ENCODE measurements at regions not wholly inside any gene's neighbourhood (a gene's known extent, or its start where the extent isn't known, plus 50 kb on each side); places are given as distances from the start of the nearest gene placed in this dataset.

- no peak for DNase-seq
These were observed 153.8 kb upstream of the E2F8 start for GRCh38 chr11:19394525-19395016.

- DNase-seq = no peak
These were observed 153.2 kb upstream of the E2F8 start for GRCh38 chr11:19393941-19394340.

DNA sequence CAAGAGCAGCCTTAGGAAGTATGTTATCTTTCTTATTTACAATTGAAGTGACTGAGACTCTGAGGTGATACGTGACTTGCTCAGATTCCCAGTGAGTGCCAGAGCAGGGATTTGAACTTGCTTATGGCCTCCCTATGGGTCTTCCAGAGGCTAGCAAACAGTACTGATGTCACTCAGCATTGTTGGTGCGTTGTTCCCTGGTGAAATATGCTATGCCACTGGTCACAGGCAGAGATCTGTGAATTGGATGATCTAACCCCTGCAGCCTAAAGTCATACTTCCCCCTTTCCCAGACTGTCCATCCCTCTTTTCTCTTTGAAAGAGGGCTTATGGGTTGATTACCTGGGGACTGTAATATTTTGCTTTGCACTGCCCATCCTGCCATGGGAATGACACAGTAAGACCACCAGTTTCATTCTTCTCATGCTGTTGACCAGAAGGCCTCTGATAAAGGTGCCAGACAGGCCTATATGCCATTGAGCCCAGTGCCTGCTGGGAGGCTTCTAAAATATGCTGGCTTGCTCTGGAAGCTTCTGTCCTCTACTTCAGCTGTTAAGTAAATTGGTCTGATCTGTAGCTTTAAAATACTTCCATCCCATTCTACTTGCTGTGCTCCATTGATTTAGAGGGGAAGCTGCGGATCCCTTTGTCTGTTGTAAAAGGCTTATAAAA, 152.2 kb upstream of the E2F8 start:
- no peak for DNase-seq

- DNase-seq = no peak
These were observed 151.6 kb upstream of the E2F8 start for GRCh38 chr11:19392321-19392720.

DNA sequence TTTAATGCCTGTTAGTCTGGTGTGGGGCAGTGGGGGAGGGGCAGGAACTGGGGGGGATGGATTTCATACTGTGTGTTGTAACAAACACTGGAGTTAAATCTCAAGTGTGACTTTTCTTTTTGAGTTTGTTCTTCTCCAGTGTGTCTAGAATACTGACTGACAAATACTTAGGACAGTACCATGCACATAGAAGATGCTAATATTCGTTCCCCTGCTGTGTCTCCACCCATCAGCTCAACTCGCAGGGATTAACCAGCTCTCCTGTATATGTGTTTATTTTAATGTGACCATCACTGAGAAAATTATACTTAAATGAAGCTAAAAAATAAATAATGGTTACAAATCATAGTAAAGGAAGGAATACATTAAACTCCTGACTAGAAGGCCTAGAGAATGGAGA, 150.9 kb upstream of the E2F8 start:
- DNase-seq = no peak

DNA sequence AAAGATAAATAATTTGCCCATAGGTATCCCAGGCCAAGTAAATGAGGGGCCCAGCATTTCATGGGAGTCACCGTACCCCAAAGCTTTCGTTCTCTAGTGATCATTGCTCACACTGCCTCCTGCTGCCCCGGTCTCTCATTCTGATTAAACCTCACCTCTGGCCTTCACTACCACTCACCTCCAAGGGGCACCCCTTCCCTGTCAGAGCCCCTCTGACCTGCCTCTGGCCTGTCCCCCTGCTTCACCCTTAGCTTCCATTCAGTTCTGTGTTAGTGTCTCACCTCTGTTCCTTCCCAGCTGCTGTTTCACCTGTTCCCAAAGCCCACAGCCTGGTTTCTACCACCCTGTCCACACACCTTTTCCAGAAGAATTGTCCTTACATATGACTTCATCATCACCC, 150.3 kb upstream of the E2F8 start:
- DNase-seq = no peak

DNA sequence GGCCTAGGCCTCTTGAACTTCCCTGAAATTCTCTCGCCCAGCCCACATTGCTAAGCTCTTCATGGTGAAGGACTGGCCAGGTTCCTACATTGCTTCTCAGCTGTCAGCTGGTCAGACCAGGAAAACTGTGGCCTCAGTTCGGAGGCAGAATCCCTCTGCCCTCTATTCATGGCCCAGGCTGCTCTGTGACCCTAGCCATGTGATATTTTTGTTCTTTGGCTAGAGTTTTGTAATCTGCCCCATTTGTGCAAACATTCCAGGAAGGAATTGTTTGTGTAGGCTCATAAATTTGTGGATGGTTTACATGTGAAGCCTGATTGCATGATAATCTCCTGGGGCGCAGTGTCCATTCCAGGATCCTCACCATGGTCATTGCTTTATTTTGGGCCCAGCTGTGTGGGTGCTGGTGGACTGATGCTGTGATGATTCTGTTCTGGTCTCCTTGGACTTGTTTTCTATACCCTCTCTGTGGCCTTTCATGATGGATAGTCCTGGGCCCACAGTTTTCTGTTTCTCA, 149.1 kb upstream of the E2F8 start:
- DNase-seq = no peak

- DNase-seq = no peak
These were observed 141.4 kb upstream of the E2F8 start for GRCh38 chr11:19382131-19382611.

GRCh38 chr11:19380375-19380774, 139.6 kb upstream of the E2F8 start:
- no peak for DNase-seq

DNA sequence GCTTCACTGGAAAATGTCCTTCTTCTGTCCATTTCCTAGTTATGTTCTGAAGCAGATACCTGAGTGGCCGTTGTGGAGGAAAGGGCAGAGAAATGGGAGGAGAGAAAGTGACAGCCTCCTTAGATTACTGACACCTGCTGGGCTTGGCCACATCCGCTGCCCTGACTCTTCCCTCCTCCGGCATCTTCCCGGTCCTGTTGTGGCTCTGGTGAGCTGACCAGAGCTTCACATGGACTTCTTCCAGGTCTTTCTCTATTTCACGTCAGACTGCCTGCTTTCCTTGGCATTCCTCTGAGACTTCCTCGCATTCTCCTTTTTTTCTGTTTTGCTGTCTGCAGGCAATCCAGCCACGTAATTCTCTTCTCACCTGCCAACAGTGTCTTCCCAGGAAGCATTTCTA, 138.7 kb upstream of the E2F8 start:
- no peak for DNase-seq

GRCh38 chr11:19378814-19379213, 138.1 kb upstream of the E2F8 start:
- no peak for DNase-seq

- no peak for DNase-seq
These were observed 137.1 kb upstream of the E2F8 start for GRCh38 chr11:19377881-19378280.

GRCh38 chr11:19375440-19375839, 134.7 kb upstream of the E2F8 start:
- DNase-seq = no peak

- no peak for DNase-seq
These were observed 133.4 kb upstream of the E2F8 start for GRCh38 chr11:19374151-19374569.

- no peak for DNase-seq
These were observed 131.6 kb upstream of the E2F8 start for GRCh38 chr11:19372381-19372780.

- DNase-seq = no peak
These were observed 129.5 kb upstream of the E2F8 start for GRCh38 chr11:19370100-19370861.

DNA sequence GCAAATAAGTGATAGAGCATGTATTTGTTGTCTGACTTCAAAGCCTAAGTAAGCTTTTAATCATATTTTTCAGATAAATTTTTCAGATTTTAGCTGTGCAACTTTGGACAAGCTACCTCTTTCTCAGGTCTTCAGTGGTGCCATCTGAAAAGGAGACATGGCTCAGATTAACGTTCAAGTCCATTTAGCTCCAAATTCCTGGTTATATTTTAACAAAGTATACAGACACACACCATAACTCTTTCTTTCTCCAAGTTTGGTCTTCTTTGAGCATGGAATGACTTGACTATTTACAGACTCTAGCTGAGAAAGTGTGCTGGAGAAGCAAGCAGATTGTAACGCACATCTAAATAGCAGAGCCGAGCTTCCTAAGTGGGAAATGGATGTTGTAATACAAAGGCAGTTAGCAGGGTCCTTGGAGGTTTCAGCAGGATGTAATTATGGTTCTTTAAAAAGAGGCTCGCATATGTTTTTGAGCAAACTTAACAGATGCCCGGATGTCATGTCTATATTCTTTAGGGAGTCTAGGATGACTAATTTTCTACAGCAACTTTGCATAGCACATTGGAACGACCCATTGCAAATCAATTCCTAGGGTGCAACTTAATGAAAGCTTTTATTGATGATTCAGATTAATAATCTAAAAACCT, 128.1 kb upstream of the E2F8 start:
- DNase-seq = no peak

GRCh38 chr11:19366992-19367709, 126.4 kb upstream of the E2F8 start:
- DNase-seq = no peak

DNA sequence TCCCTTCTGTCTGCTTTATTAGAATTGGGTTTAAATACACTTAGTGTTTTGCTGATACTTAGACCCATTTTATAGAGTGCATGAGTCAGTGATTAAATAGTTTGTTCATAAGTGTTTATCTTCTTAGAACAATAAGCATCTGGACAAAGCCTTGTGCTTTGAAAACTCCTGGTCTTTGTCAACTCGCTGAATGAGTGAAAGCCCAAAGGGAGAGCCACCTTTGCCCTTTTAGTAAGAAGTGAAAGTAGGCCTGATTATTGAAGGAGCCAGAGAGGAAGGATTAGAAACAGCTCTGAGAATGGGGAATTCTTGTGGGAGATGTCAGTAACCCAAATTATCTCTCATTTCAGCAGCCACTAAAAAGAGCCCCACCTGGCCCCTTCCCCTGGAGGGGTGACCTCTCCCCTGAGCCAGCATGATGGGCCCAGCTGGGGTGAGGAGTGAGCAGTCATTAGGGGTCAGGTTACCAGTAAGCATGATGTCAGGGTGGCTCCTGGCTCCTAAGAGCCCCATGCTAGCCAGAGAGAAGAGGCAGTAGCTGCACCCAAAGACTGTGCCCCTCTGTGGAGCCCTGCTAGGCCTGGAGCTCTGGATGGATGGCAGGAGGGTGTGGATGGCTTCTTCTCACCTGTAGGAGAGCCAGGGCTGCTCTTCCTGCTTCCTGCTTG, 125.1 kb upstream of the E2F8 start:
- DNase-seq = no peak

- no peak for DNase-seq
These were observed 118.7 kb upstream of the E2F8 start for GRCh38 chr11:19359221-19360000.

- no peak for DNase-seq
These were observed 117.2 kb upstream of the E2F8 start for GRCh38 chr11:19357943-19358342.

Data from CD4-positive, alpha-beta T cell treated with Interleukin-17A for 4 hours (primary cell).